ENCODE measurements at regions not wholly inside any gene's neighbourhood (a gene's known extent, or its start where the extent isn't known, plus 50 kb on each side); places are given as distances from the start of the nearest gene placed in this dataset.
A peak's percentile ranks its signal among the peaks of the same experiment; 100 is the strongest.
"Not testable (repeated sequence)": the region's sequence is repeated elsewhere in the genome, so short reads cannot be mapped to it uniquely, and the experiment has no call there.

DNA sequence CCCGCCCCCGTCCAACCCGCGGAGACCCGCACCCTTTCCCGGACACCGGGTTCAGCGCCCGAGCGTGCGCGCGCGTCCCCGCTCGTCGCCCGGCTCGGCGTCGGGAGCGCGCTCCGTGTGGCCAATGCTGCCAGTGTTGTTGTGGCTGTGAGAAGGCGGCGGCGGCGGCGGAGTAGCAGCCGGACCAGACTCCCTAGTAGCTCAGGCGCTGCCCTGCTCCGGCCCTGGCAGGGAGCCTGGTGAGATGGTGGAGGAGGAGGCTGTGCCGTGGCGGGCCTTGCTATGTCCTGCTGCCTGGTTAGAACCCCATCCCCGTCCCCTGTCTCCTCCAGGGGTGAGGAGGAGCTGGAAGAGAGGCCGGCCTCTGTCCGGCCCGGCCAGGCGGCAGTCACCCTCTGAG lies 553.2 kb downstream of the TUBA3C start:
- Histone ChIP-seq H3K9me3 (peaks cover 12% of the 10 kb centered on the region), H3K36me3 (ENCODE audit: low read depth) (no peaks in the 10 kb centered on the region), H3K4me3 (no peak overlapping the region), H3K4me1 (ENCODE audit: low read depth) (no peaks in the 10 kb centered on the region)
- ATAC-seq (no peak), DNase-seq (no peak)
- TF ChIP-seq, protein P1, sequence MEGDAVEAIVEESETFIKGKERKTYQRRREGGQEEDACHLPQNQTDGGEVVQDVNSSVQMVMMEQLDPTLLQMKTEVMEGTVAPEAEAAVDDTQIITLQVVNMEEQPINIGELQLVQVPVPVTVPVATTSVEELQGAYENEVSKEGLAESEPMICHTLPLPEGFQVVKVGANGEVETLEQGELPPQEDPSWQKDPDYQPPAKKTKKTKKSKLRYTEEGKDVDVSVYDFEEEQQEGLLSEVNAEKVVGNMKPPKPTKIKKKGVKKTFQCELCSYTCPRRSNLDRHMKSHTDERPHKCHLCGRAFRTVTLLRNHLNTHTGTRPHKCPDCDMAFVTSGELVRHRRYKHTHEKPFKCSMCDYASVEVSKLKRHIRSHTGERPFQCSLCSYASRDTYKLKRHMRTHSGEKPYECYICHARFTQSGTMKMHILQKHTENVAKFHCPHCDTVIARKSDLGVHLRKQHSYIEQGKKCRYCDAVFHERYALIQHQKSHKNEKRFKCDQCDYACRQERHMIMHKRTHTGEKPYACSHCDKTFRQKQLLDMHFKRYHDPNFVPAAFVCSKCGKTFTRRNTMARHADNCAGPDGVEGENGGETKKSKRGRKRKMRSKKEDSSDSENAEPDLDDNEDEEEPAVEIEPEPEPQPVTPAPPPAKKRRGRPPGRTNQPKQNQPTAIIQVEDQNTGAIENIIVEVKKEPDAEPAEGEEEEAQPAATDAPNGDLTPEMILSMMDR (IDR thresholded peaks at IDR 0.05): no peak
- intact Hi-C loops (cut with DNase I, micrococcal nuclease): no loop called here

DNA sequence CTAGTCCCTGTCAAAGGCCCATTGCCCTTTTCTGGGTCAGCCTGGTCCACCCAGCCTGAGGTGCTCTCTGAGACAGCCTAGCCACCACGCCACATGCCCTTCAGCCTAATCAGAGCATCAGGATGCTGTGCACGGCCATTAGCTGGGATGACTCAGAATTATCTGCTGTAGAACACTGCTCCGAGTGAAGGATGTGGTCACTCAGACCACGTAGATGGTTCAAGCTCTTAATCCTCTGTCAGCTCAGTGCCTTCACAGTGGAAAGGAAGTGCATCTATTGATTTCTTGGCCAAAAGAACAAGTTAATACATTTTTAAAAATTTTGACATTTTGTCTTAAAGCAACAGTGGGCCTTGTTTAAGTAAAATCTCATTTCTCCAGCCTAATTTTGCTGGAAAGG lies 557.6 kb downstream of the TUBA3C start:
- intact Hi-C loops (cut with DNase I, micrococcal nuclease); DNase-seq: not testable (repeated sequence)

DNA sequence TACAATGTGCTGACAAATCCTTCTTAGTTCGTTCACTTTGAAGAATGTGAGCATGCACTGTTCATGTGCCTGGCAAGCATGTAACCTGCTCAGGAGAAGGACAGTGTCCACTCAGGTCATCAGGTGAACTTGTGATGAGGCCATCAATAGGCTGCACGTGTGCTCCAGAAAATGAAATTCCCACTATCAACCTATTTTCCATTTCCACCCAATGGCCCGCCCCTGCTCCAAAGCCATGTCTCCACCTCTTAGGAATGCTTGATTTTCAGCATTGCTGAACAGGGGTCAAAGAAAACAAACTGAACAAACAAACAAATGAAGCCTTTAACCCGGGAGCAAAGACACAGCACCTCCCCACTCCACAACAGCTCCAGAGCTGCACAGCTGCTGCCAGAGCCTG lies 563.2 kb downstream of the TUBA3C start:
- H3K36me3 ChIP-seq (ENCODE audit: low read depth); H3K9me3 ChIP-seq; H3K4me1 ChIP-seq (ENCODE audit: low read depth); DNase-seq; ATAC-seq; H3K4me3 ChIP-seq; intact Hi-C loops (cut with DNase I, micrococcal nuclease): not testable (repeated sequence)

More for the DNA sequence above, 557.6 kb downstream of the TUBA3C start:
- not testable (repeated sequence) for H3K4me3 ChIP-seq; H3K36me3 ChIP-seq (ENCODE audit: low read depth); H3K4me1 ChIP-seq (ENCODE audit: low read depth); ATAC-seq; H3K9me3 ChIP-seq

DNA sequence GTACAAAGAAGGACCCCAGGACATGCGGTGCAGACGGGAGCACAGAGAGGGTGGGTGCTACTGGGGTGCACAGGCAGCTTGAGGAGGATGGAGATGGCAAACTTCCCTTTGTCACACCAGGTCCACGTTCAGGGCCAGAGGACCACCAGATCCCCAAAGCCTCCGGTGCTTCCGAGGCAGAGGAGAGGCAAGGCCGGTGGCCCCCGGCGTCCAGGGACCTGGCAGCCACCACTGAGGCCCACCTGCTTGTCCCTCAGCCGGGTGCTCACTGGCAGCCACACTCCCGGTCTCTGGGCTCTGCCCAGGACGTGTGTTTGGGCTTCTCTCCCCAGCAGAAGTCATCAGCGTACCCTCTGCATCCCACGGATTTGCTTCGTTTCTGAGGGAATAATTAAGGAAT lies 571.1 kb downstream of the TUBA3C start:
- intact Hi-C loops (cut with DNase I, micrococcal nuclease); ATAC-seq; DNase-seq; H3K9me3 ChIP-seq; H3K4me1 ChIP-seq (ENCODE audit: low read depth); H3K36me3 ChIP-seq (ENCODE audit: low read depth); H3K4me3 ChIP-seq: not testable (repeated sequence)

DNA sequence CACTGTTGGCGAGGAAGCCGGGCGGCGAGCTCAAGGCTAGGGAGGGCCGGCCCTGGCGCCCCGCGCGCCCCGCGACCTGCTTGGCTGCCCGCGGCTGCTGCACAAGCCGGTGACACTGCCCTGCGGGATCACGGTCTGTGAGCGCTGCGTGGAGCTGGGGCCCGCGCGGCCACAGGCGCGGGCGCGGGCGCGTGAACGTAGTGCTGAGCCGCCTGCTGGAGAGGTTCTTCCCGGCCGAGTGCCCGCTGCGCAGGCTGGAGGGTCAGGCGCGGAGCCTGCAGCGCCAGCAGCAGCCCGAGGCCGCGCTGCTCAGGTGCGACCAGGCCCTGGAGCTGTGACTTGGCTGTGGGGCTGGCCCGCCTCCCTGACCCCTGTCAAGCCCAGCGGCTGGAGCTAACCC lies 572.3 kb downstream of the TUBA3C start:
- intact Hi-C loops (cut with DNase I, micrococcal nuclease); H3K9me3 ChIP-seq; H3K4me3 ChIP-seq; H3K36me3 ChIP-seq (ENCODE audit: low read depth); H3K4me1 ChIP-seq (ENCODE audit: low read depth); DNase-seq; ATAC-seq: not testable (repeated sequence)

DNA sequence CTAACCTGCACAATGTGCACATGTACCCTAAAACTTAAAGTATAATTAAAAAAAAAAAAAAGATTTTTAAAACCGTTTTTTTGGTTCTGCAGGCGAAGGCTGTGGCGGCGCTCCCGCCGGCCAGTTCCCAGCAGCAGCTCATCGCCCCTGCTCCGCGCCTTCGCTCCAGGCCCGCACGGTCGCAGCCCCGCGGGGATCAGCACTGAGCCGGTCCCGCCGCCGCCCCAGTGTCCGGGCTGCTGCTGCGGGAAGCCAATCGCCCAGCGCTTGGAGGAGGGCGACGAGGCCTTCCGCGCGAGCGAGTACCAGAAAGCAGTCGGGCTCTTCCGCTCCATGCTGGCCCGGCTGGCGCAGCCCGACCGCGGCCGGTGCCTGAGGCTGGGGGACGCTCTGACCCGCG lies 572.8 kb downstream of the TUBA3C start:
- DNase-seq; H3K9me3 ChIP-seq; H3K4me1 ChIP-seq (ENCODE audit: low read depth); ATAC-seq; intact Hi-C loops (cut with DNase I, micrococcal nuclease); H3K36me3 ChIP-seq (ENCODE audit: low read depth); H3K4me3 ChIP-seq: not testable (repeated sequence)

DNA sequence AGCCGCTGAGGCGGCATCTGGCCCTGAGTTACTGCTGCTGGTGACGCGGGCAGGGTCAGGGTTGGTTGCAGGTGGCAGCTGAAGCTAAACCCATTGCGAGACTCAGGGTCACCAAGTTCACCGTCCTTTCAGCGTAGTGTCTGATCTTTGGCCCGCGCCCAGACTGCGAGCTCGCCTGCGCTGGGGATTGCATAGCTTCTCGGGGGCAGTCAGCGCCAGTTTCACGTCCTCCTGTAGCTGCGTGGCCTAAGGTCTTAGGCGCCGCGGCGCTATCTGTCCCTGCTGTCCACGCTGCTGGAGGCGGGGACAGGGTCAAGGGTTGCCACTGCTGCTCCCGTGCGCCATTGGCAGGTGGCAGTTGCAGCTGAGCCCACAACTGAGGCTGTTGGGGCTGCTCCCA lies 581.3 kb downstream of the TUBA3C start:
- intact Hi-C loops (cut with DNase I, micrococcal nuclease); ATAC-seq: not testable (repeated sequence)
- peaks cover 39% of the 10 kb centered on the region for H3K9me3 ChIP-seq

DNA sequence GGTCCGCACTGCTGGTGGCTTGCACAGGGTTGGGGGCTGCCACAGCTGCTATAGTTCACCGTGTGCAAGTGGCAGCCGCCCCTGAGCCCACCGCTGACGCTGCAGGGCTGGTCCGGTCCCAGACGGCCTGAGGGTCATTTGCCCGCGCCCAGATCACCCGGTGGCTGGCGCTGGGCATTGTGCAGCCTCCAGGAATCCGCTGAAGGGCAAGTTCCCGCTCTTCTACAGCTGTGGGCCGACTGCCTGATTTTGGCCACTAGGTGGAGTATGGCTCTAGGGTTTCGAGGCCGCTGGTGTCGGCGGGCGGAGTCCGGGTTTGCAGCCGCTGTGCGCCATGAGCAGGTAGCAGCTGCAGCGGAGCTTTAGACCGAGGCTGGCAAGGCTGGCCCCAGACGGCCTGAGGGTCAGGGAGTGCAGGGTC lies 581.8 kb downstream of the TUBA3C start:
- intact Hi-C loops (cut with DNase I, micrococcal nuclease); H3K4me3 ChIP-seq; H3K36me3 ChIP-seq (ENCODE audit: low read depth); H3K4me1 ChIP-seq (ENCODE audit: low read depth); ATAC-seq: not testable (repeated sequence)
- H3K9me3 ChIP-seq: peaks cover 44% of the 10 kb centered on the region
- DNase-seq: peak in 2 of 3 donors; percentile 1 to 42

More for the DNA sequence above, 581.3 kb downstream of the TUBA3C start:
- not testable (repeated sequence) for H3K4me1 ChIP-seq (ENCODE audit: low read depth); DNase-seq; H3K4me3 ChIP-seq; H3K36me3 ChIP-seq (ENCODE audit: low read depth)

DNA sequence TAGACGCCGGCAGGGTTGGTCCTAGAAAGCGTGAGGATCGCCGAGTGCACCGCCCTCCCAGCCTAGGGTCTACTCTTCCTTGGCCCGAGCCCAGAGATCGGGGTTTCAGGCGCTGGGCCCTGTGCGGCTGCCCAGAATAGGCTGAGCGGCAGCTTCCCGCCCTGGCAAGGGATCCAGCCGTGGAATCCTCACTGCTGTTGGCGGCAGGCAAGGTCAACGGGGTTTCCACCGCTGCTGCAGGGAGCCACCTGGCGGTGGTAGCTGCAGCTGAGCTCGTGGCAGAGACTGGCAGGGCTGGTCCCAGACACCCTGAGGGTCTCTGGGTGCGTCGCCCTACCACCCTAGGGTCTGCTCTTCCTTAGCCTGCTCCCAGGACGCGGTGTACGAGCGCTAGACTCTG lies 583.1 kb downstream of the TUBA3C start:
- peaks cover 52% of the 10 kb centered on the region for H3K9me3 ChIP-seq
- ATAC-seq; intact Hi-C loops (cut with DNase I, micrococcal nuclease); H3K36me3 ChIP-seq (ENCODE audit: low read depth); H3K4me1 ChIP-seq (ENCODE audit: low read depth); H3K4me3 ChIP-seq: not testable (repeated sequence)
- peak in 1 of 3 donors; percentile 41 for DNase-seq

DNA sequence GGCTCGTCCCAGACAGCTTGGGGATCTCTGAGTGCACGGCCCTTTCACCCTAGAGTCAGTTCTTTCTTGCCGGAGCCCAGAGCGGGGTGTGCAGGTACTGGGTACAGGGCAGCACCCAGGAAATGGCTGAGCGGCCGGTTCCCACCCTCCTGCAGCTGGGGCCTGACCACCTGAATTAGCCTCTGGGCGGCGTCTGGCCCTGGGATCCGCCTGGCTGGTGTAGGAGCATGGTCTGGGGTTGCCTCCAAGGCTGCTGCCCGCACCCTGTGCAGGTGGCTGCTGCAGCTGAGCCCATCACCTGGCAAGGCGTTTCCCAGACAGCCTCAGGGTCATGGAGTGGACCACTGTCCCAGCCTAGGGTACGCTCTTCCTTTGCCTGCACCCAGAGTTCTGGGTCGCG lies 583.7 kb downstream of the TUBA3C start:
- intact Hi-C loops (cut with DNase I, micrococcal nuclease); H3K4me3 ChIP-seq; H3K36me3 ChIP-seq (ENCODE audit: low read depth); H3K4me1 ChIP-seq (ENCODE audit: low read depth); ATAC-seq; DNase-seq: not testable (repeated sequence)
- H3K9me3 ChIP-seq: peaks cover 49% of the 10 kb centered on the region

DNA sequence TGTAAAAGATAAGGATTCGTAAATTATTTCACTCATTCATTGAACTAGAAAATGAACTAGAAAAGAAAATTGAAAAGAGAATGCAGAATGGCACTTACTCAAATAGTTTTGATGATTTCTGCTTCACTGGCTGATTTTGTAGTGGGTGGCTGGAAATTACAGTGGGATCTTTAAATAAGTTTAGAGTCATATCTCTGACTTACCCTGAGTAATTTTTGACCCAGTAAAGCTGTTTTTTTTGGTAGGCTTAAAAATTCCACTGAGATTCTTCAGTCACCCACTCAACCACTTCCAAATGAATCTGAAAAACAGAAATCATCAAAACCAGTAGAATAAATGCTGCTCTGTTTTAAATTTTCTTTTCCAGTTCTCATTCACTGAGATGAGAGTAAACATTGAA lies 604.5 kb downstream of the TUBA3C start:
- intact Hi-C loops (cut with DNase I, micrococcal nuclease); H3K36me3 ChIP-seq (ENCODE audit: low read depth); H3K9me3 ChIP-seq; DNase-seq; ATAC-seq; H3K4me1 ChIP-seq (ENCODE audit: low read depth); H3K4me3 ChIP-seq: not testable (repeated sequence)

DNA sequence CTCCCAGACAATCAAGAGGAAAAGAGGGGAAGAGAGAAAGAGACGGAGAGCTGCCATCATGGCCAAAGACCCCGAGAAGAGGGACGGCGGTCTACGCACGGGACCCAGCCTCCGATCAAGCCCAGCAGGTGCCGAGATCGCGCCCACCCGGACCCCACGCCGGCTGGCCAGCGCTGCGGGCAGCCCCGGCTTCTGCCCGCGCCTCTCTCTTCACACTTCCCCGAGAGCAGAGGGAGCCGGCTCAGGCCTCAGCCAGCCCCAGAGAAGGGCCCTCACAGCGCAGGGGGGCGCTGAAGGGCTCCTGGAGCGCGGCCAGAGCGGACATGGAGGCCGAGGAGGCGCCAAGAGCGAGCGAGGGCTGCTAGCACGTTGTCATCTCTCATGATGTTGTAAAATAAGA lies 613.7 kb downstream of the TUBA3C start:
- ATAC-seq; H3K36me3 ChIP-seq (ENCODE audit: low read depth); H3K9me3 ChIP-seq; H3K4me3 ChIP-seq; intact Hi-C loops (cut with DNase I, micrococcal nuclease); H3K4me1 ChIP-seq (ENCODE audit: low read depth): not testable (repeated sequence)
- DNase-seq: peak in 1 of 3 donors; percentile 16
